ENCODE measurements at regions not wholly inside any gene's neighbourhood (a gene's known extent, or its start where the extent isn't known, plus 50 kb on each side); places are given as distances from the start of the nearest gene placed in this dataset.

DNA sequence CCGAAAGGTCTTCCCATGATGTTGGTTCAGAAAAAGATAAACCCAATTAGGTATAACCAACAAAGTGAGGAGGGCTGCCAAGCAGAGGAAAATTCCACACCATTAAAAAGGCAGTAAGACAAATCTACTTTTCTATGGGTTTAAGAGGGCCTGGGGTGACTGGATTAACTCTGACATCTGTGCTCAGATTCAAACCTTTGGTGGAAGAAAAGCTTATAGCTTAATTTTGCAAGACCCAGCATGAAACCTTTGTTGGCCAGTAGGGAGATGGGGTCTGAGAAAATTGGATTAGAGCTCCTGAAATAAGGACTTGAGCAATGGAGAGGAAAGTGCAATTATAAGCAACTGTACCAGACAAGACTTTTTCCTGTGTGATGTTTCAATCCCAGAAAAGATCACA lies 104.2 kb downstream of the KDR start:
- H3K4me2 ChIP-seq = no peak overlapping the region
- ChIA-PET POLR2A (no interaction called here), CTCF (interaction anchor here (0.8 kb wide), 2 partner anchors 13 to 50 kb away, joined by 3 to 6 read pairs; no protein-coding TSS in a partner anchor)
- H3K27ac ChIP-seq (ENCODE audit: low read depth in 2 of 2, low read length in 1 of 2) = no peak overlapping the region
- H2AFZ ChIP-seq (ENCODE audit: low read depth) = no peak overlapping the region
- no peaks in the 10 kb centered on the region for H3K27me3 ChIP-seq (ENCODE audit: insufficient read depth)
- H3K36me3 ChIP-seq (replicated peaks in 1 of 2; ENCODE audit: control insufficient read depth in 1 of 2, insufficient read depth in 2 of 2, low read length in 1 of 2) = no peaks in the 10 kb centered on the region
- no peak overlapping the region for H3K4me3 ChIP-seq (ENCODE audit: low read depth in 2 of 2, low read length in 1 of 2)
- no peaks in the 10 kb centered on the region for H3F3A ChIP-seq (replicated peaks; ENCODE audit: insufficient read depth)
- H3K9ac ChIP-seq = no peak overlapping the region
- 39% methylated on average over 1 of the region's 1 CpG for WGBS (ENCODE audit: low lambda C conversion rate)
- no peaks in the 10 kb centered on the region for H3K4me1 ChIP-seq (ENCODE audit: control insufficient read depth in 1 of 2, insufficient read depth in 2 of 2, low read depth in 1 of 2, low read length in 1 of 2)
- H3K9me2 ChIP-seq = no peaks in the 10 kb centered on the region
- H3K9me3 ChIP-seq = no peaks in the 10 kb centered on the region
- TF ChIP-seq MXI1 (IDR thresholded peaks at IDR 0.05; ENCODE audit: low read depth, low read length) = no peak
- H4K20me1 ChIP-seq (ENCODE audit: insufficient read depth) = no peaks in the 10 kb centered on the region
- no peaks in the 10 kb centered on the region for H3K79me2 ChIP-seq (ENCODE audit: insufficient read depth)
- no peak for DNase-seq

DNA sequence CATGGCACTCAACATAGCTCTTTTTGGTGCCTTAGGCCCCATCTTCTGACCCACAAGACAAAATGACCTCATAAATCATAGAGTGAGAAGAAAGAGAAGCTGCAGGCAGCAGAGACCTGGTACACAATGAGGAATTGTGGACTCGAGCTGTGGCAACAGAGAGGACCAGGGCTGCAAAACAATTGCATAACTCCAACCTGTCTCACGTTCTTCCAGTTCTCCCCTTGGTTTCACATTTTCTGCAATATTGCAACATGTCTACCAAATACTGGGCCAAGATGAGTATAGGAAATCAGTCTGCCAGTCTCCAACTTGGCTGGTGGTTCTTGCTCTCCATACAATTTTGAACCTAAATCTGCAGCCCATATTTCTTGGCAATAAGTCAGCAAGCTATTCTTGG lies 105.3 kb downstream of the KDR start:
- H3K9ac ChIP-seq = no peak overlapping the region
- H3K4me2 ChIP-seq = no peak overlapping the region
- TF ChIP-seq TCF12 (IDR thresholded peaks at IDR 0.05) = no peak
- TF ChIP-seq, protein P1, sequence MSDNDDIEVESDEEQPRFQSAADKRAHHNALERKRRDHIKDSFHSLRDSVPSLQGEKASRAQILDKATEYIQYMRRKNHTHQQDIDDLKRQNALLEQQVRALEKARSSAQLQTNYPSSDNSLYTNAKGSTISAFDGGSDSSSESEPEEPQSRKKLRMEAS (IDR thresholded peaks at IDR 0.05; ENCODE audit: low read depth) = no peak
- TF ChIP-seq POLR2AphosphoS5 (IDR thresholded peaks at IDR 0.05; ENCODE audit: low read depth, low read length) = no peak
- H3K79me2 ChIP-seq (ENCODE audit: insufficient read depth) = no peaks in the 10 kb centered on the region
- H2AFZ ChIP-seq (ENCODE audit: low read depth) = no peak overlapping the region
- H4K20me1 ChIP-seq (ENCODE audit: insufficient read depth) = no peaks in the 10 kb centered on the region
- no peak overlapping the region for H3K4me3 ChIP-seq (ENCODE audit: low read depth in 2 of 2, low read length in 1 of 2)
- H3K36me3 ChIP-seq (replicated peaks in 1 of 2; ENCODE audit: control insufficient read depth in 1 of 2, insufficient read depth in 2 of 2, low read length in 1 of 2) = no peaks in the 10 kb centered on the region
- no peaks in the 10 kb centered on the region for H3F3A ChIP-seq (replicated peaks; ENCODE audit: insufficient read depth)
- POLR2A ChIA-PET = no interaction called here
- no peaks in the 10 kb centered on the region for H3K9me2 ChIP-seq
- H3K27me3 ChIP-seq (ENCODE audit: insufficient read depth) = no peaks in the 10 kb centered on the region
- no peak overlapping the region for H3K27ac ChIP-seq (ENCODE audit: low read depth in 2 of 2, low read length in 1 of 2)
- DNase-seq = no peak
- H3K4me1 ChIP-seq (ENCODE audit: control insufficient read depth in 1 of 2, insufficient read depth in 2 of 2, low read depth in 1 of 2, low read length in 1 of 2) = no peaks in the 10 kb centered on the region
- CTCF ChIA-PET = interaction anchor here (0.5 kb wide), 1 partner anchor 96 kb away, joined by 3 read pairs; no protein-coding TSS in a partner anchor
- no peaks in the 10 kb centered on the region for H3K9me3 ChIP-seq
- 3% methylated on average over 2 of the region's 2 CpGs for WGBS (ENCODE audit: low lambda C conversion rate)

DNA sequence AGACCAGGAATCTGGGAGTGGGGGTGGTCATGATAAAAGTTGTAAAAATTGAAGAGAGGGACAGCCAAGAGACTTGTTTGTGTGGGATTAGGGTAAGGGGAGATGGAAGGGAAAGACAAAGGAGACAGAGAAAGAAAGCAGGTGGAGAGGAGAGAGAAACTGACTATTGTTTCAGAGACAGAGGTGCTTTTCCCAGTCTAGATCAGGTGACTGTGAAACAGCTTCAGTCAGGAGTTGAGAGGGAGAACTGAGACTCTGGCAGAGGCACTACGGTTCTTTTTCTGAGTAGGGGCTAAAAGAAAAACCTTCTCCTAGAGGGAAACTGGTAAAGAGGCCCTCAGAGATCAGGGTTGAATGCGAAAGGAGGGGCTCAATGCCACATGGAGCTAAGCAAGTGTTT lies 106.4 kb downstream of the KDR start:
- DNase-seq = no peak
- no peak overlapping the region for H3K9ac ChIP-seq
- H3F3A ChIP-seq (replicated peaks; ENCODE audit: insufficient read depth) = no peaks in the 10 kb centered on the region
- no peak overlapping the region for H3K4me3 ChIP-seq (ENCODE audit: low read depth in 2 of 2, low read length in 1 of 2)
- CTCF ChIA-PET = interaction anchor here (0.7 to 2.1 kb wide), 2 partner anchors 10 to 652 kb away, joined by 3 to 6 read pairs; no protein-coding TSS in a partner anchor
- H3K36me3 ChIP-seq (replicated peaks in 1 of 2; ENCODE audit: control insufficient read depth in 1 of 2, insufficient read depth in 2 of 2, low read length in 1 of 2) = no peaks in the 10 kb centered on the region
- no peak for TF ChIP-seq TAF1 (IDR thresholded peaks at IDR 0.05; ENCODE audit: borderline replicate concordance, low read depth, low read length)
- TF ChIP-seq SMC3 (IDR thresholded peaks at IDR 0.05; ENCODE audit: low read depth, low read length) = no peak
- no peak for TF ChIP-seq NRF1 (IDR thresholded peaks at IDR 0.05; ENCODE audit: low read depth, low read length)
- TF ChIP-seq FOXJ3 (CRISPR knock-in tag; IDR thresholded peaks at IDR 0.05) = no peak
- no peak for TF ChIP-seq FOXM1 (IDR thresholded peaks at IDR 0.05; ENCODE audit: low read depth)
- no peak for TF ChIP-seq RFX5 (IDR thresholded peaks at IDR 0.05; ENCODE audit: low read length)
- TF ChIP-seq JUND (IDR thresholded peaks at IDR 0.05) = no peak
- no peak for TF ChIP-seq GABPA (IDR thresholded peaks at IDR 0.05; ENCODE audit: low read depth)
- H3K9me3 ChIP-seq = no peaks in the 10 kb centered on the region
- no peaks in the 10 kb centered on the region for H3K27me3 ChIP-seq (ENCODE audit: insufficient read depth)
- H4K20me1 ChIP-seq (ENCODE audit: insufficient read depth) = no peaks in the 10 kb centered on the region
- no peaks in the 10 kb centered on the region for H3K9me2 ChIP-seq
- no peak overlapping the region for H3K27ac ChIP-seq (ENCODE audit: low read depth in 2 of 2, low read length in 1 of 2)
- H3K4me2 ChIP-seq = no peak overlapping the region
- H3K79me2 ChIP-seq (ENCODE audit: insufficient read depth) = no peaks in the 10 kb centered on the region
- WGBS (ENCODE audit: low lambda C conversion rate) = 38% methylated on average over 2 of the region's 2 CpGs
- H2AFZ ChIP-seq (ENCODE audit: low read depth) = no peak overlapping the region
- POLR2A ChIA-PET = no interaction called here
- H3K4me1 ChIP-seq (ENCODE audit: control insufficient read depth in 1 of 2, insufficient read depth in 2 of 2, low read depth in 1 of 2, low read length in 1 of 2) = no peaks in the 10 kb centered on the region
